GM12878 (cell line): ENCODE measurements at regions not wholly inside any gene's neighbourhood (a gene's known extent, or its start where the extent isn't known, plus 50 kb on each side); places are given as distances from the start of the nearest gene placed in this dataset.

Experiments
- ATAC-seq: fragments of 200-7000 bp; cut with Tn5 transposase; 3 replicates; pipeline ENCODE4 v1.9.1; 2020; ENCODE audit warnings: mild to moderate bottlenecking, moderate library complexity
- BruUV-seq: library from RNA; stranded (reverse); fragments of 400-500 nt; replicated peaks from 2 replicates; lab custom pipeline; 2021; lab: Mats Ljungman, UMichigan
- CTCF ChIA-PET: fragments of 300-600 bp; sonication (Branson Sonifier 250); formaldehyde crosslinking; extraction: SDS; loops from one replicate; lab custom pipeline; 2021; ENCODE audit warnings: inconsistent platforms; lab: Yijun Ruan, JAX
- POLR2A ChIA-PET: fragments of 350-600 bp; formaldehyde crosslinking; extraction: SDS; loops from one replicate; lab custom pipeline; 2021; ENCODE audit warnings: inconsistent platforms; lab: Charles Lee
- RAD21 ChIA-PET: fragments of 300-600 bp; sonication (Branson Sonifier 250); formaldehyde crosslinking; loops from one replicate; lab custom pipeline; 2023; ENCODE audit warnings: antibody characterized with exemption; ENCODE audit not compliant: unreplicated experiment; lab: Charles Lee
- SMC1A ChIA-PET: fragments of 300-600 bp; sonication (Branson Sonifier 250); formaldehyde crosslinking; loops from one replicate; lab custom pipeline; 2023; ENCODE audit not compliant: unreplicated experiment, uncharacterized antibody; lab: Charles Lee
- DNase-seq: peaks from one replicate; pipeline ENCODE4 v3.0.0-alpha.2; 2011; ENCODE audit warnings: low read depth, low spot score
- FAIRE-seq: peaks from 3 replicates; lab custom pipeline; 2011; peaks lifted over from hg19 to GRCh38; lab: Jason Lieb, UNC
- H2AFZ ChIP-seq: 2 replicates; pipeline ENCODE4 v1.6.0; 2011; ENCODE audit warnings: low read depth, low read length, control low read depth; ENCODE audit not compliant: control insufficient read depth
- H3K27ac ChIP-seq: 2 replicates; pipeline ENCODE4 v1.5.1; 2011; ENCODE audit warnings: control low read depth; ENCODE audit not compliant: control insufficient read depth, insufficient read depth
- H3K27me3 ChIP-seq, 2 experiments: replicated peaks in 1 of 2; 2 replicates each; pipeline versions ENCODE4 v1.6.0 to v1.6.1; 2011; ENCODE audit warnings: low read length in 1 of 2; ENCODE audit not compliant: control insufficient read depth in 2 of 2, insufficient read depth in 2 of 2
- H3K36me3 ChIP-seq, 2 experiments: 2 replicates each; pipeline ENCODE4 v1.5.1; 2011; ENCODE audit warnings: low read length in 1 of 2; ENCODE audit not compliant: control insufficient read depth in 2 of 2, insufficient read depth in 2 of 2
- H3K4me1 ChIP-seq: 2 replicates; pipeline ENCODE4 v1.6.1; 2011; ENCODE audit warnings: mild to moderate bottlenecking, low read length, moderate library complexity, mixed read lengths; ENCODE audit not compliant: control insufficient read depth, insufficient read depth
- H3K4me2 ChIP-seq: 2 replicates; pipeline ENCODE4 v1.6.0; 2011; ENCODE audit warnings: control low read depth; ENCODE audit not compliant: control insufficient read depth, insufficient read depth
- H3K4me3 ChIP-seq: fragments of 200-600 bp; sonication (generic); 2 replicates; pipeline ENCODE4 v1.5.1; 2016
- H3K79me2 ChIP-seq: 2 replicates; pipeline ENCODE4 v1.6.0; 2011; ENCODE audit warnings: low read length; ENCODE audit not compliant: control insufficient read depth, insufficient read depth
- H3K9ac ChIP-seq: 2 replicates; pipeline ENCODE4 v1.8.0; 2011; ENCODE audit warnings: low read length, control low read depth, mixed read lengths; ENCODE audit not compliant: control insufficient read depth, insufficient read depth
- H3K9me3 ChIP-seq: replicated peaks from 3 replicates; pipeline ENCODE4 v1.5.1; 2011; ENCODE audit warnings: mild to moderate bottlenecking, low read length; ENCODE audit not compliant: control insufficient read depth, insufficient read depth
- H4K20me1 ChIP-seq: 2 replicates; pipeline ENCODE4 v1.6.0; 2011; ENCODE audit not compliant: control insufficient read depth, insufficient read depth
- BHLHE40 ChIP-seq, 2 experiments: fragments of 450-650 bp in 1 of 2; IDR thresholded peaks; 2 replicates each; pipeline ENCODE4 v1.6.1; 2011 to 2017; ENCODE audit warnings: low read depth in 2 of 2, borderline replicate concordance in 1 of 2, improper control_type of control experiment in 1 of 2, low read length in 1 of 2, mild to moderate bottlenecking in 1 of 2
- CHD1 ChIP-seq: IDR thresholded peaks from 2 replicates; pipeline ENCODE4 v1.6.1; 2012; ENCODE audit warnings: low read depth, low read length, improper control_type of control experiment
- DPF2 ChIP-seq: fragments of 450-650 bp; IDR thresholded peaks from 2 replicates; pipeline ENCODE4 v1.6.1; 2017; ENCODE audit warnings: mild to moderate bottlenecking
- GATAD2B ChIP-seq: fragments of 450-650 bp; conservative IDR thresholded peaks from 2 replicates; pipeline ENCODE4 v1.6.1; 2017; ENCODE audit warnings: low read depth, mild to moderate bottlenecking, moderate library complexity
- MTA2 ChIP-seq: fragments of 450-650 bp; IDR thresholded peaks from 2 replicates; pipeline ENCODE4 v1.6.1; 2016; ENCODE audit warnings: low read depth, mild to moderate bottlenecking, moderate library complexity
- MYC ChIP-seq: IDR thresholded peaks from 2 replicates; pipeline ENCODE4 v1.6.1; 2011; ENCODE audit warnings: mild to moderate bottlenecking, low read length, moderate library complexity, inconsistent platforms; ENCODE audit not compliant: insufficient read depth, insufficient replicate concordance, insufficient read length, severe bottlenecking
- SPI1 ChIP-seq: IDR thresholded peaks from 2 replicates; pipeline ENCODE4 v1.6.1; 2011; ENCODE audit warnings: low read depth, mild to moderate bottlenecking, low read length, moderate library complexity, borderline replicate concordance; ENCODE audit not compliant: insufficient read depth
- TCF7 ChIP-seq: IDR thresholded peaks from 2 replicates; pipeline ENCODE4 v1.6.1; 2014; ENCODE audit warnings: antibody characterized with exemption, borderline replicate concordance
- ZNF207 ChIP-seq: fragments of 450-650 bp; IDR thresholded peaks from 2 replicates; pipeline ENCODE4 v1.6.1; 2014; ENCODE audit warnings: antibody characterized with exemption, mild to moderate bottlenecking, borderline replicate concordance
- ZNF384 ChIP-seq: IDR thresholded peaks from 2 replicates; pipeline ENCODE4 v1.6.1; 2012; ENCODE audit warnings: low read depth, mild to moderate bottlenecking, low read length, improper control_type of control experiment, borderline replicate concordance
- in situ Hi-C: fragments of 300-500 bp; cut with MboI; formaldehyde crosslinking; loops from 9 replicates; pipeline ENCODE4 v1.14.3; 2018; ENCODE audit warnings: mixed read lengths
- intact Hi-C: fragments of 100-400 bp; cut with micrococcal nuclease; formaldehyde crosslinking; loops from one replicate; pipeline ENCODE4 v1.14.2; 2022; ENCODE audit not compliant: unreplicated experiment
- TF ChIP-seq, protein P1 (sequence below): IDR thresholded peaks from 2 replicates; pipeline ENCODE4 v1.6.1; 2012; ENCODE audit warnings: low read depth, low read length, improper control_type of control experiment
- TF ChIP-seq, protein P2 (sequence below): IDR thresholded peaks from 2 replicates; pipeline ENCODE4 v1.6.1; 2011; ENCODE audit warnings: low read depth, low read length, improper control_type of control experiment, borderline replicate concordance
- TF ChIP-seq, protein P3 (sequence below), 3 experiments: IDR thresholded peaks in 2 of 3; conservative IDR thresholded peaks in 1 of 3; 2 replicates each; pipeline ENCODE4 v1.5.1; 2011; ENCODE audit warnings: low read depth in 3 of 3, low read length in 3 of 3, mild to moderate bottlenecking in 3 of 3, control low read depth in 2 of 3, moderate library complexity in 2 of 3, inconsistent platforms in 1 of 3, mixed read lengths in 1 of 3; ENCODE audit not compliant: control insufficient read depth in 2 of 3, insufficient read depth in 1 of 3; ENCODE audit errors: extremely low read depth in 1 of 3
- TF ChIP-seq, protein P4 (sequence below): fragments of 450-650 bp; IDR thresholded peaks from 2 replicates; pipeline ENCODE4 v1.6.1; 2016; ENCODE audit warnings: mild to moderate bottlenecking
- TF ChIP-seq, protein P5 (sequence below): IDR thresholded peaks from 2 replicates; pipeline ENCODE4 v1.6.1; 2012; ENCODE audit warnings: low read depth, low read length, improper control_type of control experiment

DNA sequence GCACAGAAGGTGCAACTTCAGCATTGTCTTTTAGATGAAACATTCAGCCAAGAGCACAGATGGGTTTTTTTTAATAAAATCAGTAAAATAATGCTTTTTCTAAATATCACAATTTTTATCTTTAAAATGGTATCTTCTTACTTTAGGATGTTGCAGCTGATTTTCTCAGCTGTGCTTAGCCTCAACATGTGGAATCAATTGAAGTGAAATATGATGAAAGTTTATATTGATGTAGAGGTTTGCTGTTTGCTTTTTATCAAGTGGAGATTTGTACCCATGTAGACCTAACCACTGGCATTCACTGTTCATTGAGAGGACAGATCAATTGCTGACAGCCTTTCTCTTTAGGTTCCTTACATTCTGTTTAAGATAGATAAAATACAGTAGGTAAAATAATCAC, 107.8 kb downstream of the CYB561 start:
- CTCF ChIA-PET, result no interaction called here
- Histone ChIP-seq H3K9me3 (no peaks in the 10 kb centered on the region), H3K4me3 (no peak overlapping the region), H3K79me2 (no peaks in the 10 kb centered on the region), H4K20me1 (no peaks in the 10 kb centered on the region), H3K9ac (no peak overlapping the region), H3K36me3 (no peaks in the 10 kb centered on the region), H3K4me2 (no peak overlapping the region), H2AFZ (no peak overlapping the region), H3K27ac (no peak overlapping the region), H3K27me3 (no peaks in the 10 kb centered on the region), H3K4me1 (no peaks in the 10 kb centered on the region)
- POLR2A ChIA-PET, result no interaction called here
- ATAC-seq, result no peak
- in situ Hi-C loops, result no loop called here
- RAD21 ChIA-PET, result no interaction called here
- FAIRE-seq, result no peak
- TF ChIP-seq, protein P1, sequence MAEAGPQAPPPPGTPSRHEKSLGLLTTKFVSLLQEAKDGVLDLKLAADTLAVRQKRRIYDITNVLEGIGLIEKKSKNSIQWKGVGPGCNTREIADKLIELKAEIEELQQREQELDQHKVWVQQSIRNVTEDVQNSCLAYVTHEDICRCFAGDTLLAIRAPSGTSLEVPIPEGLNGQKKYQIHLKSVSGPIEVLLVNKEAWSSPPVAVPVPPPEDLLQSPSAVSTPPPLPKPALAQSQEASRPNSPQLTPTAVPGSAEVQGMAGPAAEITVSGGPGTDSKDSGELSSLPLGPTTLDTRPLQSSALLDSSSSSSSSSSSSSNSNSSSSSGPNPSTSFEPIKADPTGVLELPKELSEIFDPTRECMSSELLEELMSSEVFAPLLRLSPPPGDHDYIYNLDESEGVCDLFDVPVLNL, result no peak
- TF ChIP-seq, protein P2, sequence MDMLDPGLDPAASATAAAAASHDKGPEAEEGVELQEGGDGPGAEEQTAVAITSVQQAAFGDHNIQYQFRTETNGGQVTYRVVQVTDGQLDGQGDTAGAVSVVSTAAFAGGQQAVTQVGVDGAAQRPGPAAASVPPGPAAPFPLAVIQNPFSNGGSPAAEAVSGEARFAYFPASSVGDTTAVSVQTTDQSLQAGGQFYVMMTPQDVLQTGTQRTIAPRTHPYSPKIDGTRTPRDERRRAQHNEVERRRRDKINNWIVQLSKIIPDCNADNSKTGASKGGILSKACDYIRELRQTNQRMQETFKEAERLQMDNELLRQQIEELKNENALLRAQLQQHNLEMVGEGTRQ, result no peak
- TF ChIP-seq, protein P3, sequence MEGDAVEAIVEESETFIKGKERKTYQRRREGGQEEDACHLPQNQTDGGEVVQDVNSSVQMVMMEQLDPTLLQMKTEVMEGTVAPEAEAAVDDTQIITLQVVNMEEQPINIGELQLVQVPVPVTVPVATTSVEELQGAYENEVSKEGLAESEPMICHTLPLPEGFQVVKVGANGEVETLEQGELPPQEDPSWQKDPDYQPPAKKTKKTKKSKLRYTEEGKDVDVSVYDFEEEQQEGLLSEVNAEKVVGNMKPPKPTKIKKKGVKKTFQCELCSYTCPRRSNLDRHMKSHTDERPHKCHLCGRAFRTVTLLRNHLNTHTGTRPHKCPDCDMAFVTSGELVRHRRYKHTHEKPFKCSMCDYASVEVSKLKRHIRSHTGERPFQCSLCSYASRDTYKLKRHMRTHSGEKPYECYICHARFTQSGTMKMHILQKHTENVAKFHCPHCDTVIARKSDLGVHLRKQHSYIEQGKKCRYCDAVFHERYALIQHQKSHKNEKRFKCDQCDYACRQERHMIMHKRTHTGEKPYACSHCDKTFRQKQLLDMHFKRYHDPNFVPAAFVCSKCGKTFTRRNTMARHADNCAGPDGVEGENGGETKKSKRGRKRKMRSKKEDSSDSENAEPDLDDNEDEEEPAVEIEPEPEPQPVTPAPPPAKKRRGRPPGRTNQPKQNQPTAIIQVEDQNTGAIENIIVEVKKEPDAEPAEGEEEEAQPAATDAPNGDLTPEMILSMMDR (IDR thresholded peaks at IDR 0.05 in 2 of 3, conservative IDR thresholded peaks at IDR 0.05 in 1 of 3; ENCODE audit: control insufficient read depth in 2 of 3, extremely low read depth in 1 of 3, insufficient read depth in 1 of 3, low read depth in 3 of 3, low read length in 3 of 3), result no peak
- TF ChIP-seq BHLHE40 (IDR thresholded peaks at IDR 0.05; ENCODE audit: borderline replicate concordance in 1 of 2, low read depth in 2 of 2, low read length in 1 of 2), result no peak
- TF ChIP-seq ZNF384, result no peak
- no peak for TF ChIP-seq DPF2
- TF ChIP-seq, protein P4, sequence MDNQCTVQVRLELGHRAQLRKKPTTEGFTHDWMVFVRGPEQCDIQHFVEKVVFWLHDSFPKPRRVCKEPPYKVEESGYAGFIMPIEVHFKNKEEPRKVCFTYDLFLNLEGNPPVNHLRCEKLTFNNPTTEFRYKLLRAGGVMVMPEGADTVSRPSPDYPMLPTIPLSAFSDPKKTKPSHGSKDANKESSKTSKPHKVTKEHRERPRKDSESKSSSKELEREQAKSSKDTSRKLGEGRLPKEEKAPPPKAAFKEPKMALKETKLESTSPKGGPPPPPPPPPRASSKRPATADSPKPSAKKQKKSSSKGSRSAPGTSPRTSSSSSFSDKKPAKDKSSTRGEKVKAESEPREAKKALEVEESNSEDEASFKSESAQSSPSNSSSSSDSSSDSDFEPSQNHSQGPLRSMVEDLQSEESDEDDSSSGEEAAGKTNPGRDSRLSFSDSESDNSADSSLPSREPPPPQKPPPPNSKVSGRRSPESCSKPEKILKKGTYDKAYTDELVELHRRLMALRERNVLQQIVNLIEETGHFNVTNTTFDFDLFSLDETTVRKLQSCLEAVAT, result no peak
- no peak for TF ChIP-seq SPI1
- no peak for TF ChIP-seq MTA2
- TF ChIP-seq TCF7, result no peak
- no peak for TF ChIP-seq ZNF207
- no peak for TF ChIP-seq CHD1
- no peak for TF ChIP-seq GATAD2B
- no peak for TF ChIP-seq MYC
- TF ChIP-seq, protein P5, sequence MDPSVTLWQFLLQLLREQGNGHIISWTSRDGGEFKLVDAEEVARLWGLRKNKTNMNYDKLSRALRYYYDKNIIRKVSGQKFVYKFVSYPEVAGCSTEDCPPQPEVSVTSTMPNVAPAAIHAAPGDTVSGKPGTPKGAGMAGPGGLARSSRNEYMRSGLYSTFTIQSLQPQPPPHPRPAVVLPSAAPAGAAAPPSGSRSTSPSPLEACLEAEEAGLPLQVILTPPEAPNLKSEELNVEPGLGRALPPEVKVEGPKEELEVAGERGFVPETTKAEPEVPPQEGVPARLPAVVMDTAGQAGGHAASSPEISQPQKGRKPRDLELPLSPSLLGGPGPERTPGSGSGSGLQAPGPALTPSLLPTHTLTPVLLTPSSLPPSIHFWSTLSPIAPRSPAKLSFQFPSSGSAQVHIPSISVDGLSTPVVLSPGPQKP, result no peak
- no peak for DNase-seq
- intact Hi-C loops, result no loop called here
- SMC1A ChIA-PET, result no interaction called here
- BruUV-seq, result no TSS peak
